ENCODE measurements at regions not wholly inside any gene's neighbourhood (a gene's known extent, or its start where the extent isn't known, plus 50 kb on each side); places are given as distances from the start of the nearest gene placed in this dataset.

- TF ChIP-seq POLR2AphosphoS5 (IDR thresholded peaks at IDR 0.05; ENCODE audit: low read depth) (no peak), REST (IDR thresholded peaks at IDR 0.05; ENCODE audit: insufficient replicate concordance, low read depth) (no peak), CTCF (IDR thresholded peaks at IDR 0.05; ENCODE audit: insufficient read depth, low read length) (no peak), GABPA (IDR thresholded peaks at IDR 0.05; ENCODE audit: low read depth) (no peak), SPI1 (IDR thresholded peaks at IDR 0.05; ENCODE audit: borderline replicate concordance, low read depth) (no peak)
These were observed 50.2 kb upstream of the XPA start for GRCh38 chr9:97747201-97747965.

All from HL-60 (cell line).